Heart left ventricle (tissue), 16 donors: ENCODE measurements at regions not wholly inside any gene's neighbourhood (a gene's known extent, or its start where the extent isn't known, plus 50 kb on each side); places are given as distances from the start of the nearest gene placed in this dataset.

Experiments
- ATAC-seq, 4 donors: fragments of 200-7000 bp; cut with Tn5 transposase; one replicate each; pipeline ENCODE4 v1.9.1; 2020 to 2022; ENCODE audit warnings: moderate library complexity in 4 of 4, mild to moderate bottlenecking in 3 of 4, moderate number of reproducible peaks in 1 of 4
- DNase-seq, 5 donors: peaks; one replicate each; pipeline ENCODE4 v3.0.0-alpha.2; 2020
- H3K27ac ChIP-seq, 12 donors: fragments of 200-600 bp; sonication (generic) in 4 of 12; one replicate each; pipeline versions ENCODE4 v1.5.0 to v1.8.0; 2016 to 2022; ENCODE audit warnings: mild to moderate bottlenecking in 2 of 12
- H3K27me3 ChIP-seq, 9 donors: fragments of 200-600 bp; sonication (generic) in 2 of 9; one replicate each; pipeline versions ENCODE4 v1.5.1 to v1.8.0; 2016 to 2022; ENCODE audit warnings: mild to moderate bottlenecking in 3 of 9
- H3K36me3 ChIP-seq, 9 donors: fragments of 200-600 bp; sonication (generic) in 2 of 9; one replicate each; pipeline versions ENCODE4 v1.5.0 to v1.8.0; 2018 to 2022; ENCODE audit warnings: mild to moderate bottlenecking in 2 of 9
- H3K4me1 ChIP-seq, 12 donors: fragments of 200-600 bp; sonication (generic) in 4 of 12; one replicate each; pipeline versions ENCODE4 v1.5.0 to v1.8.0; 2016 to 2022; ENCODE audit warnings: mild to moderate bottlenecking in 3 of 12
- H3K4me3 ChIP-seq, 12 donors: fragments of 200-600 bp; sonication (generic) in 4 of 12; one replicate each; pipeline versions ENCODE4 v1.5.0 to v1.8.0; 2017 to 2022; ENCODE audit warnings: mild to moderate bottlenecking in 9 of 12, moderate library complexity in 4 of 12
- H3K9me3 ChIP-seq, 12 donors: fragments of 200-600 bp; sonication (generic) in 4 of 12; one replicate each; pipeline versions ENCODE4 v1.5.0 to v1.8.0; 2016 to 2022; ENCODE audit warnings: mild to moderate bottlenecking in 1 of 12
- CTCF ChIP-seq, 12 donors: fragments of 200-600 bp; sonication (generic) in 4 of 12; IDR thresholded peaks; one replicate each; pipeline versions ENCODE4 v1.5.0 to v1.8.0; 2018 to 2022; ENCODE audit warnings: antibody characterized with exemption in 12 of 12, mild to moderate bottlenecking in 5 of 12
- POLR2A ChIP-seq, 2 donors: fragments of 450-650 bp; IDR thresholded peaks; one replicate each; pipeline ENCODE4 v1.6.1; 2017; ENCODE audit warnings: antibody characterized with exemption in 2 of 2, mild to moderate bottlenecking in 2 of 2, moderate library complexity in 2 of 2
- whole genome bisulfite sequencing, 4 donors: extraction: QIAGEN DNeasy Blood & Tissue Kit in 2 of 4; methylation state at CpG; one replicate each; pipeline versions ENCODE4 v1.1.5 to v1.1.7; 2013 to 2018; 5-methylcytosine and 5-hydroxymethylcytosine counted together
- intact Hi-C, 10 donors: fragments of 100-400 bp; cut with DNase I; formaldehyde crosslinking; loops; one replicate each; pipeline versions ENCODE4 v1.11.1 to v1.14.2; 2022
- donor health status: ischemic (EF 13 %, LVEDD 7.1; RV severe dilation, severe dysfunction).
- donor health status: healthy with polysubstance abuse.
- donor health status: DM: no; HTN: yes; CAD: no.
- donor health status: DM: no; HTN: no; CAD: no.
- donor health status: ischemic (EF 25% LVEDD 6.9; RV normal size, moderate dysfunction).
- donor health status: ischemic (EF 25% LVEDD 5.7; RV mildly dilated, moderate dysfunction).
- donor health status: healthy.
- donor health status: DM: yes; HTN: yes; CAD: no.
- donor health status: ischemic (EF 35%, LVEDD 5.7; RV mildly dilated, moderate dysfunction).
- donor health status: nonischemic (EF 11% LVEDD 7.7; RV severe dilation, severe dysfunction).
- donor health status: DM: yes; HTN: yes; CAD: no.
- donor health status: PGD.
- donor health status: ischemic (EF 29% LVEDD 5.4; RV normal size, mild dysfunction).
- donor health status: nonischemic (EF 23%, LVEDD 6.1; RV moderate dilation, normal function).

GRCh38 chr2:67032076-67032475, 365.1 kb upstream of the ETAA1 start:
- WGBS, 4 donors: 57 to 73% (median 65%) methylated on average over 2 of the region's 2 CpGs
- H3K4me1 ChIP-seq: no peaks in the 10 kb centered on the region
- no peaks in the 10 kb centered on the region for H3K9me3 ChIP-seq
- no peak overlapping the region for H3K4me3 ChIP-seq
- intact Hi-C loops: no loop called here
- ATAC-seq (no peak), DNase-seq (no peak)
- no peaks in the 10 kb centered on the region for H3K36me3 ChIP-seq
- no peaks in the 10 kb centered on the region for H3K27me3 ChIP-seq
- no peak for TF ChIP-seq POLR2A (IDR thresholded peaks at IDR 0.05)
- H3K27ac ChIP-seq: no peak overlapping the region

- Histone ChIP-seq H3K9me3 (no peaks in the 10 kb centered on the region), H3K27me3 (no peaks in the 10 kb centered on the region), H3K4me3 (no peak overlapping the region), H3K36me3 (no peaks in the 10 kb centered on the region), H3K27ac (no peak overlapping the region), H3K4me1 (no peaks in the 10 kb centered on the region)
- TF ChIP-seq CTCF (IDR thresholded peaks at IDR 0.05) (no peak), POLR2A (IDR thresholded peaks at IDR 0.05) (no peak)
- no peak for ATAC-seq
- DNase-seq: no peak
- intact Hi-C loops: loop anchor here in 1 of 10 donors (1.0 kb wide), 1 partner anchor 11 kb away; no protein-coding TSS in a partner anchor
- 80 to 89% (median 84%) methylated on average over 5 of the region's 5 CpGs for WGBS, 4 donors
Measured at GRCh38 chr2:67036444-67036843, 360.7 kb upstream of the ETAA1 start.

- no peak overlapping the region for H3K27ac ChIP-seq
- no peak for TF ChIP-seq POLR2A (IDR thresholded peaks at IDR 0.05)
- no peak for TF ChIP-seq CTCF (IDR thresholded peaks at IDR 0.05)
- H3K36me3 ChIP-seq: no peaks in the 10 kb centered on the region
- H3K4me1 ChIP-seq: no peaks in the 10 kb centered on the region
- no peak for ATAC-seq
- H3K9me3 ChIP-seq: no peaks in the 10 kb centered on the region
- H3K4me3 ChIP-seq: no peak overlapping the region
- intact Hi-C loops: no loop called here
- no peaks in the 10 kb centered on the region for H3K27me3 ChIP-seq
- WGBS, 4 donors: 78 to 90% (median 83%) methylated on average over 8 of the region's 8 CpGs
- no peak for DNase-seq
Measured at GRCh38 chr2:67037655-67038054, 359.5 kb upstream of the ETAA1 start.

- H3K4me1 ChIP-seq: no peaks in the 10 kb centered on the region
- no peak for DNase-seq
- H3K27ac ChIP-seq: no peak overlapping the region
- no peak for ATAC-seq
- no peaks in the 10 kb centered on the region for H3K27me3 ChIP-seq
- TF ChIP-seq CTCF (IDR thresholded peaks at IDR 0.05) (no peak), POLR2A (IDR thresholded peaks at IDR 0.05) (no peak)
- intact Hi-C loops: no loop called here
- WGBS, 4 donors: 89 to 97% (median 94%) methylated on average over 3 of the region's 3 CpGs
- no peak overlapping the region for H3K4me3 ChIP-seq
- no peaks in the 10 kb centered on the region for H3K9me3 ChIP-seq
- no peaks in the 10 kb centered on the region for H3K36me3 ChIP-seq
Measured at GRCh38 chr2:67038195-67038594, 358.9 kb upstream of the ETAA1 start.

GRCh38 chr2:67039058-67039457, 358.1 kb upstream of the ETAA1 start:
- intact Hi-C loops: no loop called here
- DNase-seq: no peak
- H3K4me1 ChIP-seq: no peaks in the 10 kb centered on the region
- no peak for ATAC-seq
- H3K27ac ChIP-seq: no peak overlapping the region
- WGBS, 4 donors: 73 to 95% (median 82%) methylated on average over 3 of the region's 3 CpGs
- H3K36me3 ChIP-seq: no peaks in the 10 kb centered on the region
- H3K9me3 ChIP-seq: no peaks in the 10 kb centered on the region
- TF ChIP-seq POLR2A (IDR thresholded peaks at IDR 0.05) (no peak), CTCF (IDR thresholded peaks at IDR 0.05) (no peak)
- H3K27me3 ChIP-seq: no peaks in the 10 kb centered on the region
- H3K4me3 ChIP-seq: no peak overlapping the region
